Adrenal gland (tissue), 5 donors: ENCODE measurements at regions not wholly inside any gene's neighbourhood (a gene's known extent, or its start where the extent isn't known, plus 50 kb on each side); places are given as distances from the start of the nearest gene placed in this dataset.
"Not testable (repeated sequence)": the region's sequence is repeated elsewhere in the genome, so short reads cannot be mapped to it uniquely, and the experiment has no call there.

Experiments
- CTCF ChIP-seq, 6 experiments: fragments of 450-650 bp in 4 of 6; fragments of 200-600 bp in 2 of 6; sonication (generic) in 1 of 6; IDR thresholded peaks; 1 replicate in 5 of 6; 2 replicates in 1 of 6; pipeline versions ENCODE4 v1.5.1 to v1.8.0; 2016 to 2021; ENCODE audit warnings: antibody characterized with exemption in 6 of 6, mild to moderate bottlenecking in 2 of 6, moderate library complexity in 1 of 6
- POLR2A ChIP-seq, 2 donors: fragments of 450-650 bp; IDR thresholded peaks; one replicate each; pipeline ENCODE4 v1.6.1; 2017; ENCODE audit warnings: antibody characterized with exemption in 2 of 2, mild to moderate bottlenecking in 2 of 2, moderate library complexity in 1 of 2
- donor health status: DM: no; HTN: no; CAD: no.

GRCh38 chr10:46105416-46105815 lies 59.3 kb upstream of the MSMB start:
- TF ChIP-seq POLR2A, CTCF (IDR thresholded peaks at IDR 0.05): not testable (repeated sequence)
